HepG2 (cell line): ENCODE measurements at regions not wholly inside any gene's neighbourhood (a gene's known extent, or its start where the extent isn't known, plus 50 kb on each side); places are given as distances from the start of the nearest gene placed in this dataset.

Source experiments
- CTCF ChIP-seq: sonication (generic); formaldehyde crosslinking; IDR thresholded peaks from 2 replicates; pipeline ENCODE4 v1.5.0; 2020; ENCODE audit warnings: mild to moderate bottlenecking, missing genetic modification reagents, moderate library complexity
- FOXA1 ChIP-seq, 2 experiments: fragments of 450-650 bp in 1 of 2; sonication (generic) in 1 of 2; formaldehyde crosslinking in 1 of 2; IDR thresholded peaks; 2 replicates each; pipeline versions ENCODE4 v1.4.0 to v1.6.1; 2016 to 2020; ENCODE audit warnings: missing genetic modification reagents in 1 of 2
- JUND ChIP-seq: sonication (generic); formaldehyde crosslinking; IDR thresholded peaks from 2 replicates; pipeline ENCODE4 v1.8.0; 2022; ENCODE audit warnings: mild to moderate bottlenecking, missing genetic modification reagents
- MYNN ChIP-seq: sonication (generic); formaldehyde crosslinking; IDR thresholded peaks from 2 replicates; pipeline ENCODE4 v1.4.0; 2020; ENCODE audit warnings: mild to moderate bottlenecking, low read depth, missing genetic modification reagents
- NR3C1 ChIP-seq: sonication (generic); formaldehyde crosslinking; IDR thresholded peaks from 2 replicates; pipeline ENCODE4 v1.4.0; 2020; ENCODE audit warnings: missing genetic modification reagents
- PLSCR1 ChIP-seq: sonication (generic); formaldehyde crosslinking; IDR thresholded peaks from 2 replicates; pipeline ENCODE4 v1.5.0; 2020; ENCODE audit warnings: missing genetic modification reagents, mild to moderate bottlenecking, borderline replicate concordance
- RNF2 ChIP-seq: fragments of 450-650 bp; conservative IDR thresholded peaks from 2 replicates; pipeline ENCODE4 v1.6.1; 2016; ENCODE audit warnings: low read depth
- TF ChIP-seq, protein P1 (sequence below): sonication (generic); formaldehyde crosslinking; IDR thresholded peaks from 2 replicates; pipeline ENCODE4 v1.9.0; 2021; ENCODE audit warnings: missing genetic modification reagents, borderline replicate concordance

- no peak for TF ChIP-seq PLSCR1 (CRISPR knock-in tag)
- TF ChIP-seq JUND (CRISPR knock-in tag): no peak
- no peak for TF ChIP-seq NR3C1
- no peak for TF ChIP-seq CTCF (CRISPR knock-in tag)
- TF ChIP-seq, protein P1, sequence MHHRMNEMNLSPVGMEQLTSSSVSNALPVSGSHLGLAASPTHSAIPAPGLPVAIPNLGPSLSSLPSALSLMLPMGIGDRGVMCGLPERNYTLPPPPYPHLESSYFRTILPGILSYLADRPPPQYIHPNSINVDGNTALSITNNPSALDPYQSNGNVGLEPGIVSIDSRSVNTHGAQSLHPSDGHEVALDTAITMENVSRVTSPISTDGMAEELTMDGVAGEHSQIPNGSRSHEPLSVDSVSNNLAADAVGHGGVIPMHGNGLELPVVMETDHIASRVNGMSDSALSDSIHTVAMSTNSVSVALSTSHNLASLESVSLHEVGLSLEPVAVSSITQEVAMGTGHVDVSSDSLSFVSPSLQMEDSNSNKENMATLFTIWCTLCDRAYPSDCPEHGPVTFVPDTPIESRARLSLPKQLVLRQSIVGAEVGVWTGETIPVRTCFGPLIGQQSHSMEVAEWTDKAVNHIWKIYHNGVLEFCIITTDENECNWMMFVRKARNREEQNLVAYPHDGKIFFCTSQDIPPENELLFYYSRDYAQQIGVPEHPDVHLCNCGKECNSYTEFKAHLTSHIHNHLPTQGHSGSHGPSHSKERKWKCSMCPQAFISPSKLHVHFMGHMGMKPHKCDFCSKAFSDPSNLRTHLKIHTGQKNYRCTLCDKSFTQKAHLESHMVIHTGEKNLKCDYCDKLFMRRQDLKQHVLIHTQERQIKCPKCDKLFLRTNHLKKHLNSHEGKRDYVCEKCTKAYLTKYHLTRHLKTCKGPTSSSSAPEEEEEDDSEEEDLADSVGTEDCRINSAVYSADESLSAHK (CRISPR knock-in tag): no peak
- TF ChIP-seq FOXA1 (IDR thresholded peaks at IDR 0.05): no peak
- no peak for TF ChIP-seq FOXA1 (CRISPR knock-in tag; IDR thresholded peaks at IDR 0.05)
- TF ChIP-seq MYNN: no peak
- no peak for TF ChIP-seq RNF2
Observed at GRCh38 chr10:78776756-78777155, 292.0 kb upstream of the ZMIZ1 start.
